ENCODE measurements at regions not wholly inside any gene's neighbourhood (a gene's known extent, or its start where the extent isn't known, plus 50 kb on each side); places are given as distances from the start of the nearest gene placed in this dataset.
A peak's percentile ranks its signal among the peaks of the same experiment; 100 is the strongest.

DNA sequence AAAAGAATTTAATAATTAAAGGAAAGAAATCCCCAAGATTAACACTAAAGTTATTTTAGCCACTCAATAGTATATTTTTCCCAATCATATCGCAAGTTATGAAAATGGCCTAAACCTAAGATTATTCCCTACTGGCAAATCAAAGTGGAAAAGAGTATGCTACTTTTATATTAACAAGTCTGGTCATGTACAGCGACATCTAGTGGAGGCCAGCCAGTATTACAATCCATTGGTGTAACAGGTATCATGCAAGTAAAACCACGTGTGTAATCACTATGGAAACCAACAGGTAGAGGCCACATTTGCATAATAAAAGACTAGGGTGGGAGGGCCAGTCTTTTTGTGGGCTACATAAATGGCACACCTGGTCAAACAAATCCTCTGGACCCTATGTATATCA lies 976.4 kb upstream of the CDH9 start:
- Histone ChIP-seq H3K9me3 (ENCODE audit: control insufficient read depth in 2 of 3, insufficient read depth in 1 of 3, low read length in 3 of 3) (peaks cover 0 to 26% (median 10%) of the 10 kb centered on the region in 3 donors), H3K9ac (ENCODE audit: low read length in 3 of 3) (no peak overlapping the region), H3K4me3 (ENCODE audit: low read length in 3 of 3) (no peak overlapping the region), H3K4me1 (ENCODE audit: control insufficient read depth in 2 of 3, insufficient read depth in 2 of 3, low read depth in 1 of 3, low read length in 3 of 3) (no peaks in the 10 kb centered on the region), H3K27ac (ENCODE audit: low read depth in 2 of 2, low read length in 2 of 2) (no peak overlapping the region), H3K27me3 (ENCODE audit: control insufficient read depth, insufficient read depth, low read length) (no peaks in the 10 kb centered on the region), H3K36me3 (ENCODE audit: control insufficient read depth in 2 of 3, insufficient read depth in 3 of 3, low read length in 3 of 3) (no peaks in the 10 kb centered on the region)
- no peak for DNase-seq
- intact Hi-C loops (cut with DNase I): no loop called here
- TF ChIP-seq, protein P1, sequence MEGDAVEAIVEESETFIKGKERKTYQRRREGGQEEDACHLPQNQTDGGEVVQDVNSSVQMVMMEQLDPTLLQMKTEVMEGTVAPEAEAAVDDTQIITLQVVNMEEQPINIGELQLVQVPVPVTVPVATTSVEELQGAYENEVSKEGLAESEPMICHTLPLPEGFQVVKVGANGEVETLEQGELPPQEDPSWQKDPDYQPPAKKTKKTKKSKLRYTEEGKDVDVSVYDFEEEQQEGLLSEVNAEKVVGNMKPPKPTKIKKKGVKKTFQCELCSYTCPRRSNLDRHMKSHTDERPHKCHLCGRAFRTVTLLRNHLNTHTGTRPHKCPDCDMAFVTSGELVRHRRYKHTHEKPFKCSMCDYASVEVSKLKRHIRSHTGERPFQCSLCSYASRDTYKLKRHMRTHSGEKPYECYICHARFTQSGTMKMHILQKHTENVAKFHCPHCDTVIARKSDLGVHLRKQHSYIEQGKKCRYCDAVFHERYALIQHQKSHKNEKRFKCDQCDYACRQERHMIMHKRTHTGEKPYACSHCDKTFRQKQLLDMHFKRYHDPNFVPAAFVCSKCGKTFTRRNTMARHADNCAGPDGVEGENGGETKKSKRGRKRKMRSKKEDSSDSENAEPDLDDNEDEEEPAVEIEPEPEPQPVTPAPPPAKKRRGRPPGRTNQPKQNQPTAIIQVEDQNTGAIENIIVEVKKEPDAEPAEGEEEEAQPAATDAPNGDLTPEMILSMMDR (IDR thresholded peaks at IDR 0.05; ENCODE audit: borderline replicate concordance, extremely low read depth, insufficient read depth): peak; percentile 19
- FAIRE-seq: no peak

DNA sequence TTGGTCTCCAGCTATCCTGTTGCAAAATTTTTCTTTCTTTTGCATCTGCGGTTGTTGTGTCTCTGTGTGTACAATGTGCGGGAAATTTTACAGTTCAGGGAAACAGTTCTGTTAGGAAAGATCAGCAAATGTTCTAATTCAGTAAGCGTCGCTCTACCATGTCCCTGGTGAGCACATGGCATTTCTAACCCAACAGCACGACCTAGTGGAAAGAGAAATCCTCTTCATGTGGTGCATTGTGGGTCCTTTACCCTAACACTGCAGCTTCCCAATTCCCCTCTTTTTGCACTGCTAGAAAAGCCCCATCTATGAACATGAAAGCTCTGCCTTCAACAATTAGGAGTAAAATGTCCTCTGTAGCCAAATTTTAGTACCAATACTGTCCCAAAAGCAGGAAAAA lies 974.2 kb upstream of the CDH9 start:
- TF ChIP-seq, protein P1 (IDR thresholded peaks at IDR 0.05; ENCODE audit: borderline replicate concordance, extremely low read depth, insufficient read depth): no peak
- no peak overlapping the region for H3K4me3 ChIP-seq (ENCODE audit: low read length in 3 of 3)
- H3K4me1 ChIP-seq (ENCODE audit: control insufficient read depth in 2 of 3, insufficient read depth in 2 of 3, low read depth in 1 of 3, low read length in 3 of 3): no peaks in the 10 kb centered on the region
- H3K36me3 ChIP-seq (ENCODE audit: control insufficient read depth in 2 of 3, insufficient read depth in 3 of 3, low read length in 3 of 3): no peaks in the 10 kb centered on the region
- peaks cover 0 to 26% (median 10%) of the 10 kb centered on the region in 3 donors for H3K9me3 ChIP-seq (ENCODE audit: control insufficient read depth in 2 of 3, insufficient read depth in 1 of 3, low read length in 3 of 3)
- DNase-seq (no peak), FAIRE-seq (no peak)
- H3K9ac ChIP-seq (ENCODE audit: low read length in 3 of 3): no peak overlapping the region
- intact Hi-C loops (cut with DNase I): no loop called here
- no peaks in the 10 kb centered on the region for H3K27me3 ChIP-seq (ENCODE audit: control insufficient read depth, insufficient read depth, low read length)
- H3K27ac ChIP-seq (ENCODE audit: low read depth in 2 of 2, low read length in 2 of 2): no peak overlapping the region

DNA sequence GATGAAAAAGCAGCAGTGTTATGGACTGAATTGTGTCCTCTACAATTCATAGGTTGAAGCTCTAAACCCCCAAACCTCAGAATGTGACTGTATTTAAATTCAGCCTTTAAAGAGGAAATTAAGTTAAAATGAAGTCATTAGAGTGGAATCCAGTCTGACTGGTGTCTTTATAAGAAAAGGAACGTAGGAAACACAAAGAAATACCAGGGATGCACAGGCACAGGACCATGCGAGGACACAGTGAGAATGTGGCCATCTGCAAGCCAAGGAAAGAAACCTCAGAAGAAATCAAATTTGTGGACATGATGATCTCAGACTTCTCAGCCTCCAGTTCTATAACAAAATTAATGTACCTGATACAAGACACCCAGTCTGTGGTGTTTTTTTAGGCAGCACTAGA lies 971.2 kb upstream of the CDH9 start:
- H3K9me3 ChIP-seq (ENCODE audit: control insufficient read depth in 2 of 3, insufficient read depth in 1 of 3, low read length in 3 of 3): peaks cover 0 to 26% (median 10%) of the 10 kb centered on the region in 3 donors
- H3K9ac ChIP-seq (ENCODE audit: low read length in 3 of 3): no peak overlapping the region
- no peak overlapping the region for H3K4me3 ChIP-seq (ENCODE audit: low read length in 3 of 3)
- no peaks in the 10 kb centered on the region for H3K36me3 ChIP-seq (ENCODE audit: control insufficient read depth in 2 of 3, insufficient read depth in 3 of 3, low read length in 3 of 3)
- intact Hi-C loops (cut with DNase I): no loop called here
- no peak for DNase-seq
- H3K27me3 ChIP-seq (ENCODE audit: control insufficient read depth, insufficient read depth, low read length): no peaks in the 10 kb centered on the region
- TF ChIP-seq, protein P1 (IDR thresholded peaks at IDR 0.05; ENCODE audit: borderline replicate concordance, extremely low read depth, insufficient read depth): no peak
- H3K27ac ChIP-seq (ENCODE audit: low read depth in 2 of 2, low read length in 2 of 2): no peak overlapping the region
- no peaks in the 10 kb centered on the region for H3K4me1 ChIP-seq (ENCODE audit: control insufficient read depth in 2 of 3, insufficient read depth in 2 of 3, low read depth in 1 of 3, low read length in 3 of 3)
- no peak for FAIRE-seq

DNA sequence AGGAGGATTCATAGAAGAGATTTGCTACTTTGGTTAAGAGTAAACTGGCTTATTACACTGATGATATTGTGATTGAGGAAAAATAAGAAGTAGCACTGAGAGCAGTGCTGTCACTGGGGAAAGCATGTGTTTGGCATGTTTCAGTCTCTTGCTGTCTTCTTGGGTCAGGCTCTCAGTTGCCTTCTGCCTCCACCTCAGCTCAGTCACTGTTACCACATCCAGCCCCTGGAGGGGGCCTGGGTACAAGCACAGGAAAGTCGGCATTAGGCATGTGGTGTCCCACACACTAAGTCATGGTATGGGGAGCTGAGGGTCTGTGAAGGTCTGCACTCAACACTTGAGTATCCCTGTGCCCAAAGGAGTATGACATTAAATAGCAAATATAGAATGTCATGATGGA lies 958.3 kb upstream of the CDH9 start:
- Histone ChIP-seq H3K4me1 (ENCODE audit: control insufficient read depth in 2 of 3, insufficient read depth in 2 of 3, low read depth in 1 of 3, low read length in 3 of 3) (no peaks in the 10 kb centered on the region), H3K27ac (ENCODE audit: low read depth in 2 of 2, low read length in 2 of 2) (no peak overlapping the region), H3K4me3 (ENCODE audit: low read length in 3 of 3) (no peak overlapping the region), H3K27me3 (ENCODE audit: control insufficient read depth, insufficient read depth, low read length) (no peaks in the 10 kb centered on the region), H3K9me3 (ENCODE audit: control insufficient read depth in 2 of 3, insufficient read depth in 1 of 3, low read length in 3 of 3) (no peaks in the 10 kb centered on the region), H3K9ac (ENCODE audit: low read length in 3 of 3) (no peak overlapping the region), H3K36me3 (ENCODE audit: control insufficient read depth in 2 of 3, insufficient read depth in 3 of 3, low read length in 3 of 3) (no peaks in the 10 kb centered on the region)
- FAIRE-seq (no peak), DNase-seq (no peak)
- intact Hi-C loops (cut with DNase I): no loop called here
- TF ChIP-seq, protein P1 (IDR thresholded peaks at IDR 0.05; ENCODE audit: borderline replicate concordance, extremely low read depth, insufficient read depth): no peak
